ENCODE measurements at regions not wholly inside any gene's neighbourhood (a gene's known extent, or its start where the extent isn't known, plus 50 kb on each side); places are given as distances from the start of the nearest gene placed in this dataset.

GRCh38 chr5:27217155-27217956, 179.0 kb upstream of the CDH9 start:
- no peak overlapping the region for H3K4me3 ChIP-seq (ENCODE audit: low read depth, low read length)
- TF ChIP-seq, protein P1, sequence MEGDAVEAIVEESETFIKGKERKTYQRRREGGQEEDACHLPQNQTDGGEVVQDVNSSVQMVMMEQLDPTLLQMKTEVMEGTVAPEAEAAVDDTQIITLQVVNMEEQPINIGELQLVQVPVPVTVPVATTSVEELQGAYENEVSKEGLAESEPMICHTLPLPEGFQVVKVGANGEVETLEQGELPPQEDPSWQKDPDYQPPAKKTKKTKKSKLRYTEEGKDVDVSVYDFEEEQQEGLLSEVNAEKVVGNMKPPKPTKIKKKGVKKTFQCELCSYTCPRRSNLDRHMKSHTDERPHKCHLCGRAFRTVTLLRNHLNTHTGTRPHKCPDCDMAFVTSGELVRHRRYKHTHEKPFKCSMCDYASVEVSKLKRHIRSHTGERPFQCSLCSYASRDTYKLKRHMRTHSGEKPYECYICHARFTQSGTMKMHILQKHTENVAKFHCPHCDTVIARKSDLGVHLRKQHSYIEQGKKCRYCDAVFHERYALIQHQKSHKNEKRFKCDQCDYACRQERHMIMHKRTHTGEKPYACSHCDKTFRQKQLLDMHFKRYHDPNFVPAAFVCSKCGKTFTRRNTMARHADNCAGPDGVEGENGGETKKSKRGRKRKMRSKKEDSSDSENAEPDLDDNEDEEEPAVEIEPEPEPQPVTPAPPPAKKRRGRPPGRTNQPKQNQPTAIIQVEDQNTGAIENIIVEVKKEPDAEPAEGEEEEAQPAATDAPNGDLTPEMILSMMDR (IDR thresholded peaks at IDR 0.05; ENCODE audit: low read depth, low read length): no peak

- H3K4me3 ChIP-seq (ENCODE audit: low read depth, low read length): no peak overlapping the region
- TF ChIP-seq, protein P1 (IDR thresholded peaks at IDR 0.05; ENCODE audit: low read depth, low read length): no peak
These were observed 178.1 kb upstream of the CDH9 start for GRCh38 chr5:27216367-27216950.

DNA sequence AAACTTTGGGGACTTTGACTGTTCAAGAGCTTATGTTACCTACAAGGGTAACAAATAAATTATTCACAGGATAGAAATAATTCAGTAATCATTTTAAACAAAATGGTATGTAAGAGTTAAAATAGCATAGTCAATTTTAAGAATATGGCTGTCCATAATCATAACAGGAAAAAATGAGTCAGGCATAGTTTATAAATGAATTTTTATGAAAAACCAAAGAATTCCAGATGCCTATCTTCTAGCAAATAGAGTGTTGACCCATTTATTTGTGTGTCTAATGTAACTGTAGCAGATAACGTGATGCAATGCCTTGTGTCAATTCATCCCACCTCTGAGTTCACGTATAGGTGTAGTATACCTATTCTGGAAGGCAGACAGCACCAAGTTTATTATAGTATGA, 169.7 kb upstream of the CDH9 start:
- TF ChIP-seq, protein P1 (IDR thresholded peaks at IDR 0.05; ENCODE audit: low read depth, low read length): no peak
- H3K4me3 ChIP-seq (ENCODE audit: low read depth, low read length): no peak overlapping the region

DNA sequence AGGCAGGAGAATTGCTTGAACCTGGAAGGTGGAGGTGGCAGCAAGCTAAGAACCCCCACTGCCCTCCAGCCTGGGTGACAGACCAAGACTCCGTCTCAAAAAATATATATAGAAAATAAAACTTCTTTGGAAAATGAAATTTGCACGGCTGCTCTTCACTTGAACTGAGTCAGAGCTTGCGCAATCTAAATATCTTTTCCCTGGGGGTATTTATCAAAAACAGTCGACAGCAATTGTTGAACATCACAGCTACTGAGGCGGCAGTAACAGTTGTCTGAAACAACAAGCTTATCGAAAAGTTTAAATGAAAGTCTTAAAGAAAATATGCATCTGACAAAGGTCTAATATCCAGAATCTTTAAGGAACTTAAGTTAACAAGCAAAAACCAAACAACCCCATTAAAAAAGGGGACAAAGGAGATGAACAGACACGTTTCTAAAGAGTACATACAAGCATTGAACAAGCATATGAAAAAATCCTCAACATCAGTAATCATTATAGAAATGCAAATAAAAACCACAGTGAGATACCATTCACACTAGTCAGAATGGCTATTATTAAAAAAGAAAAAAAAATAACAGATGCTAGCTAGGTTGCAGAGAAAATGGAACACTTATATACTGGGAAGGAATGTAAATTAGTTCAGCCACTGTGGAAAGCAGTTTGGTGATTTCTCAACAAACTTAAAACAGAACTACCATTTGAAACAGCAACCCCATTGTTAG, 153.6 kb upstream of the CDH9 start:
- H3K4me3 ChIP-seq (ENCODE audit: low read depth, low read length): no peak overlapping the region
- TF ChIP-seq, protein P1 (IDR thresholded peaks at IDR 0.05; ENCODE audit: low read depth, low read length): no peak

- H3K4me3 ChIP-seq (ENCODE audit: low read depth, low read length): no peak overlapping the region
- TF ChIP-seq, protein P1 (IDR thresholded peaks at IDR 0.05; ENCODE audit: low read depth, low read length): no peak
These were observed 134.3 kb upstream of the CDH9 start for GRCh38 chr5:27172693-27173092.

GRCh38 chr5:27171761-27172261, 133.4 kb upstream of the CDH9 start:
- TF ChIP-seq, protein P1 (IDR thresholded peaks at IDR 0.05; ENCODE audit: low read depth, low read length): no peak

More at GRCh38 chr5:27171761-27172261, 133.4 kb upstream of the CDH9 start:
- H3K4me3 ChIP-seq (ENCODE audit: low read depth, low read length): no peak overlapping the region

All from WI38 (cell line).